Uterus (tissue), 3 donors: ENCODE measurements at regions not wholly inside any gene's neighbourhood (a gene's known extent, or its start where the extent isn't known, plus 50 kb on each side); places are given as distances from the start of the nearest gene placed in this dataset.

Experiments
- DNase-seq, 2 donors: peaks; one replicate each; pipeline ENCODE4 v3.0.0-alpha.2; 2019 to 2020
- H3K27ac ChIP-seq, 2 donors: fragments of 200-600 bp; sonication (generic); 1 replicate in 1 of 2; 2 replicates in 1 of 2; pipeline ENCODE4 v1.5.1; 2016 to 2018
- H3K27me3 ChIP-seq, 2 donors: fragments of 200-600 bp; sonication (generic); one replicate each; pipeline ENCODE4 v1.5.1; 2018 to 2019; ENCODE audit warnings: control low read depth in 1 of 2
- H3K36me3 ChIP-seq, 2 donors: fragments of 200-600 bp; sonication (generic); one replicate each; pipeline ENCODE4 v1.5.1; 2019; ENCODE audit warnings: control low read depth in 1 of 2
- H3K4me1 ChIP-seq, 2 donors: fragments of 200-600 bp; sonication (generic); one replicate each; pipeline ENCODE4 v1.5.1; 2018 to 2019; ENCODE audit warnings: control low read depth in 1 of 2
- H3K4me3 ChIP-seq, 2 donors: fragments of 200-600 bp; sonication (generic); 1 replicate in 1 of 2; 2 replicates in 1 of 2; pipeline ENCODE4 v1.5.1; 2018 to 2019; ENCODE audit warnings: mild to moderate bottlenecking in 1 of 2
- H3K9me3 ChIP-seq, 2 donors: fragments of 200-600 bp; sonication (generic); one replicate each; pipeline ENCODE4 v1.5.1; 2019; ENCODE audit warnings: control low read depth in 1 of 2
- POLR2A ChIP-seq, 2 donors: fragments of 450-650 bp; IDR thresholded peaks; one replicate each; pipeline ENCODE4 v1.6.1; 2016; ENCODE audit warnings: antibody characterized with exemption in 2 of 2, mild to moderate bottlenecking in 1 of 2, moderate library complexity in 1 of 2
- intact Hi-C: fragments of 100-400 bp; cut with DNase I; formaldehyde crosslinking; loops from one replicate; pipeline ENCODE4 v1.15.1; 2023; ENCODE audit warnings: low total_unique reads
- TF ChIP-seq, protein P1 (sequence below), 4 experiments: fragments of 200-600 bp in 2 of 4; fragments of 450-650 bp in 2 of 4; sonication (generic) in 2 of 4; IDR thresholded peaks; one replicate each; pipeline ENCODE4 v1.5.1; 2016 to 2019; ENCODE audit warnings: antibody characterized with exemption in 4 of 4, mild to moderate bottlenecking in 2 of 4, moderate library complexity in 1 of 4
- donor health status: DM: yes; HTN: yes; CAD: no.

DNA sequence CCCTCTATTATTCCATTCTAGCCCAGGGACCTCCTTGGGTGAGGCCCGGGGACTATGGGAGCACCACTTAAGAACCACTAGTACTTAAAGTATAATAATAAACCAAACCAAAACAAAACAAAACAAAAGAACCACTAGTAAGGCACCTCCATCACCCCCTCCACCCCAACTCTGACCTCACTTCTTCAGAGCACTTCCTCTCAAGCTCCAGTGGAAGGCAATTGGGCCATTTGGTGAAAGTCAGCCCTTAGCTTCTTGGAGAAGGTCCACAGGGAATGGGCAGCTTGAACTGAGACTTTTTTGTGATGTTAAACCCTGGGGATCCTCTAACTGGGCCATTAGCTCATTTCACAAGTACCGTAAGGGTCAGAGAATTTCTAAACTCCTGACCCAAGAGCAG, 237.3 kb downstream of the RHOU start:
- intact Hi-C loops, result no loop called here

DNA sequence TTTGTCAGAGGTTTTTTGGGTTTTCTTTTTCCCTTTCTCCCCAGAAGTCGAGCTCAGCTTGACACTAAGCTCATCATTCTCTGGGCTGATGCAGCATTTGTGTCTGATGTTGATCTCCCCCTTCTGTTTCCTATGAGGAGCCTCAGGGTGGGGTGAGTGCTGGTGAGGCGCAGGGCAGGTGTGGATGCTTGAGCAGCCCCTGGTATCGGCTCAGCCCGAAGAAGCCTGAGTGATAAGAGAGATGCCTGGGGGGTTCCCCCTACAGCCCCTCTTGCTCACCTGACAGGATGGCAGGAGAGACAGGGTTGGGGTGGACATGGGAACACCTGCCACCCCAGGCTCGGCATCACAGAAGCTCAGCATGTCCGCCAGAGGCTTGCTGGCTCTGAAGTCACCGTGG, 239.0 kb downstream of the RHOU start:
- Histone ChIP-seq H3K4me3 (no peak overlapping the region), H3K36me3 (no peaks in the 10 kb centered on the region), H3K4me1 (no peaks in the 10 kb centered on the region), H3K9me3 (no peaks in the 10 kb centered on the region), H3K27me3 (no peaks in the 10 kb centered on the region), H3K27ac (no peak overlapping the region)
- intact Hi-C loops, result no loop called here
- no peak for DNase-seq
- TF ChIP-seq, protein P1, sequence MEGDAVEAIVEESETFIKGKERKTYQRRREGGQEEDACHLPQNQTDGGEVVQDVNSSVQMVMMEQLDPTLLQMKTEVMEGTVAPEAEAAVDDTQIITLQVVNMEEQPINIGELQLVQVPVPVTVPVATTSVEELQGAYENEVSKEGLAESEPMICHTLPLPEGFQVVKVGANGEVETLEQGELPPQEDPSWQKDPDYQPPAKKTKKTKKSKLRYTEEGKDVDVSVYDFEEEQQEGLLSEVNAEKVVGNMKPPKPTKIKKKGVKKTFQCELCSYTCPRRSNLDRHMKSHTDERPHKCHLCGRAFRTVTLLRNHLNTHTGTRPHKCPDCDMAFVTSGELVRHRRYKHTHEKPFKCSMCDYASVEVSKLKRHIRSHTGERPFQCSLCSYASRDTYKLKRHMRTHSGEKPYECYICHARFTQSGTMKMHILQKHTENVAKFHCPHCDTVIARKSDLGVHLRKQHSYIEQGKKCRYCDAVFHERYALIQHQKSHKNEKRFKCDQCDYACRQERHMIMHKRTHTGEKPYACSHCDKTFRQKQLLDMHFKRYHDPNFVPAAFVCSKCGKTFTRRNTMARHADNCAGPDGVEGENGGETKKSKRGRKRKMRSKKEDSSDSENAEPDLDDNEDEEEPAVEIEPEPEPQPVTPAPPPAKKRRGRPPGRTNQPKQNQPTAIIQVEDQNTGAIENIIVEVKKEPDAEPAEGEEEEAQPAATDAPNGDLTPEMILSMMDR (IDR thresholded peaks at IDR 0.05), result no peak
- TF ChIP-seq POLR2A (IDR thresholded peaks at IDR 0.05), result no peak

More for the DNA sequence above, 237.3 kb downstream of the RHOU start:
- Histone ChIP-seq H3K36me3 (no peaks in the 10 kb centered on the region), H3K27me3 (no peaks in the 10 kb centered on the region), H3K27ac (no peak overlapping the region), H3K9me3 (no peaks in the 10 kb centered on the region), H3K4me3 (no peak overlapping the region), H3K4me1 (no peaks in the 10 kb centered on the region)
- no peak for DNase-seq
- no peak for TF ChIP-seq POLR2A (IDR thresholded peaks at IDR 0.05)
- TF ChIP-seq, protein P1 (IDR thresholded peaks at IDR 0.05), result no peak

DNA sequence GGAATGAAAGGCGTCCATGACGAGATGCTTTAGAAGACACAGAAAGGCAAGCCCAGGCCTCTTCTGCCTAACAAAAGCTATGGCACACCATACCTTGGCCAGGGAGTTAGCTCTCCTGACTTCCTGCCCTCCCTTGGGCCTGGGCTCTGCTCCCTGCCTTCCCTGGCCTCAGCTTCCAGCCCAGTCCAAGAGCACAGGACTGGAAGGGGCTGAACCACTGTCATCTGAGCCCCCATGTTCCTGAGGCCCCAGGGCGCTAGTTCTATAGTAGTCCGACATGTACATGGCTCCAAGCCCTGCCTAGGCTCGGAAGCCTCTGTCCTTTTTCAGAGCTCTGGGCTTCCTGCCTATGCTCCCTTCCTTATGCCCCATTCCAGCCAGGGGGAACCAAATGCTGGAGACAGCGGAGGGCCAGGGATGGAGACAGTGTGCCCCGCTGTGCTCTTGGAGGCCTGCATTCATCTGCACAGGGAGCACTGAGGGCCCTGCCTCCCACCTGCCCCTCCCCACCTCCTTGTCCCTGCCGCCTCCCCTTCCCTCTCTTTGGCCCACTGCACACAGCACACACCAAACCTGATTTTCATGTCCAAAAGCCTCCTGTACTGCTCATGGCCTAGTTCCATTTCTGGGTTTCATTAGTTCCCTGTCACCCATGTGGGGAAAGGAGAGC, 240.1 kb downstream of the RHOU start:
- Histone ChIP-seq H3K36me3 (no peaks in the 10 kb centered on the region), H3K27me3 (no peaks in the 10 kb centered on the region), H3K9me3 (no peaks in the 10 kb centered on the region), H3K4me3 (no peak overlapping the region), H3K27ac (no peak overlapping the region), H3K4me1 (no peaks in the 10 kb centered on the region)
- intact Hi-C loops, result no loop called here
- DNase-seq, result no peak
- TF ChIP-seq, protein P1 (IDR thresholded peaks at IDR 0.05), result no peak
- TF ChIP-seq POLR2A (IDR thresholded peaks at IDR 0.05), result no peak

DNA sequence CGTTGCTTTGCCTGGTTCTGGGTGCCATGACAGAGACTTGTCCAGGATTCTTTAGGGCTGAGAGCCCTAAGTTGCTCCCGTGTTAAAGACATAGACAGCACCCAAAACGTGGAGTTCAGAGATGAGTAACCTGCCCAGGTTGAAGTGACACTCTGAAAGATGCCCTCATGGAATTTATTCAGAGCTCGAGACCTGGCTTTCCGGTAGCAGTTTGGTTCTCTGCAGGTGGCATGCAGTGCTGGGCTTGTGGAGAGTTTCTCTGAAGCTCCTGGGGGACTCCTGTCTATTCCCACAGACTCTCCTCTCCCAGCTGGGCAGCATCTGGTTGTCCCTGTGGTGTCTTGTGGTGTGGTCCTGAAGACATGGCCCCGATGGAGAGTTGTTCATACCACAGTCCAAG, 241.0 kb downstream of the RHOU start:
- DNase-seq, result no peak
- no peaks in the 10 kb centered on the region for H3K27me3 ChIP-seq
- intact Hi-C loops, result no loop called here
- no peaks in the 10 kb centered on the region for H3K9me3 ChIP-seq
- no peak overlapping the region for H3K27ac ChIP-seq
- H3K4me3 ChIP-seq, result no peak overlapping the region
- TF ChIP-seq POLR2A (IDR thresholded peaks at IDR 0.05), result no peak
- TF ChIP-seq, protein P1 (IDR thresholded peaks at IDR 0.05), result no peak
- H3K36me3 ChIP-seq, result no peaks in the 10 kb centered on the region
- no peaks in the 10 kb centered on the region for H3K4me1 ChIP-seq

DNA sequence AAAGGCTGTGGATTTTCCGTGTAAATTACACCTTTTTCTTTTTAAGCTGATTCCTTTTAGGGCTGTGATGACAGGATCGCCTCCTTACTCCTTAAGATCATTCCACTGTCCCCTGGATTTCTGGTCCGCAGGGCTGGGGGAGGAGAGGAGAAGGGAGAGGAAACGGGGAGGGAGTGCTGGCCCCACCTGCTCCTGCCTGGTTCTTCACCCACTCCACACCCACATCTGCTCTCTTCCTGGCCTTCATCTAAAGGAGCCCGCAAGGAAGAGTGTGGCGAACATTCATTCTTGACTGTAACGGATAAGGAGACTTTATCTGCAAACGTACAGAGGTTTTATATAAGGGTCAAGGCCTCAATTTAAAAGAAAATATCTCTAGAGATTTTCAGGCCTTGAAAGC, 242.0 kb downstream of the RHOU start:
- no peaks in the 10 kb centered on the region for H3K4me1 ChIP-seq
- no peak overlapping the region for H3K27ac ChIP-seq
- intact Hi-C loops, result no loop called here
- no peaks in the 10 kb centered on the region for H3K9me3 ChIP-seq
- no peak for DNase-seq
- no peak overlapping the region for H3K4me3 ChIP-seq
- H3K36me3 ChIP-seq, result no peaks in the 10 kb centered on the region
- TF ChIP-seq, protein P1 (IDR thresholded peaks at IDR 0.05), result no peak
- TF ChIP-seq POLR2A (IDR thresholded peaks at IDR 0.05), result no peak
- no peaks in the 10 kb centered on the region for H3K27me3 ChIP-seq
